ENCODE measurements at regions not wholly inside any gene's neighbourhood (a gene's known extent, or its start where the extent isn't known, plus 50 kb on each side); places are given as distances from the start of the nearest gene placed in this dataset.

DNA sequence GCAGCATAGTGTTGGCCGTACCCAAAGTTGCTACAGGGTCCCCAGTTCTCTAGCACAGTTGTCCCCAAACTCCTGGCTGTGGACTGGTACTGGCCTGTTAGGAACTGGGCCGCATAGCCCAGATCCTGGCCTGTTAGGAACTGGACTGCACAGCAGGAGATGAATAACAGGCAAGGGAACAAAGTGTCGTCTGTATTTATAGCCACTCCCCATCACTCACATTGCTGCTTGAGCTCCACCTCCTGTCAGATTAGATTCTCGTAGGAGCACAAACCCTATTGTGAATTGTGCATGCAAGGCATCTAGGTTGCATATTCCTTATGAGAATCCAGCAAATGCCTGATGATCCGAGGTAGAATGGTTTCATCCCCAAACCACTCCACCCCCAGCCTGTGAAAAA is 604.0 kb upstream of the LMCD1 start:
- TF ChIP-seq CTCF (IDR thresholded peaks at IDR 0.05; ENCODE audit: insufficient read depth, low read length) (no peak), POLR2AphosphoS5 (IDR thresholded peaks at IDR 0.05; ENCODE audit: low read depth) (no peak), GABPA (IDR thresholded peaks at IDR 0.05; ENCODE audit: low read depth) (no peak)

Measured in HL-60 (cell line).